Spinal cord (tissue), 9 donors: ENCODE measurements at regions not wholly inside any gene's neighbourhood (a gene's known extent, or its start where the extent isn't known, plus 50 kb on each side); places are given as distances from the start of the nearest gene placed in this dataset.

Experiments
- DNase-seq, 6 donors: peaks; one replicate each; pipeline versions ENCODE4 v3.0.0 to v3.0.0-alpha.2; 2013 to 2015; ENCODE audit warnings: low spot score in 6 of 6, low read depth in 4 of 6
- H3K27ac ChIP-seq: one replicate; pipeline ENCODE4 v1.5.1; 2013; ENCODE audit warnings: low read depth, low read length, control low read depth
- H3K27me3 ChIP-seq: one replicate; pipeline ENCODE4 v1.6.1; 2013; ENCODE audit warnings: low read length; ENCODE audit not compliant: control insufficient read depth, insufficient read depth
- H3K36me3 ChIP-seq: one replicate; pipeline ENCODE4 v1.6.1; 2013; ENCODE audit warnings: low read length; ENCODE audit not compliant: control insufficient read depth, insufficient read depth
- H3K4me1 ChIP-seq: one replicate; pipeline ENCODE4 v1.6.1; 2013; ENCODE audit warnings: low read length; ENCODE audit not compliant: control insufficient read depth, insufficient read depth
- H3K4me3 ChIP-seq: one replicate; pipeline ENCODE4 v1.5.1; 2013; ENCODE audit warnings: low read depth, low read length, control low read depth
- H3K9me3 ChIP-seq: one replicate; pipeline ENCODE4 v1.6.1; 2013; ENCODE audit warnings: low read length; ENCODE audit not compliant: control insufficient read depth, insufficient read depth
- WGBS: methylation state at CpG from one replicate; pipeline ENCODE4 v1.1.5; 2013; ENCODE audit warnings: missing lambda C conversion rate; ENCODE audit not compliant: insufficient coverage; 5-methylcytosine and 5-hydroxymethylcytosine counted together
- donor health status: healthy.

GRCh38 chr11:119785131-119785530 lies 56.1 kb upstream of the NECTIN1 start:
- H3K27me3 ChIP-seq = no peaks in the 10 kb centered on the region
- no peak overlapping the region for H3K27ac ChIP-seq
- H3K9me3 ChIP-seq = no peaks in the 10 kb centered on the region
- WGBS = 81% methylated on average over 2 of the region's 2 CpGs
- DNase-seq = no peak
- H3K4me3 ChIP-seq = no peak overlapping the region
- H3K36me3 ChIP-seq = no peaks in the 10 kb centered on the region
- H3K4me1 ChIP-seq = peaks cover 18% of the 10 kb centered on the region

DNA sequence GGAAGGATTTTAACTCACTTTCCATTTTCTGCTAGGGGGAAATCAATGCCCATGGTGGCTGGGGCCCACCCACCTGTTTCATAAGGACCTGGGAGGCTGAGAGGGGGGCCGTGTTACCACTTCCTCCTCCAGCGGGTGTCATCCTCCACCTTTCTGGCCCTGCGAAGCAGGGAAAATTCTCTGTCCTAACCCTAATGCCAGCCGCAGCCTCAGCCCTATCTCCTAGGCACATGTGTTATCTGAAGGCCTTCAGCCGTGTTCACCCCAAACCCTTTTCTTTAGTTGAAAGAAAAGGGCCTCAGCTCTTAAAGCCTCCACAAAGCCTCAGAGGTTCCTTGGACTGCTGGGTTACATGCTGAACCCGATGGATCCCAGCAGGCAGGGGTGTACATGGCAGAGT lies 55.4 kb upstream of the NECTIN1 start:
- H3K4me3 ChIP-seq = no peak overlapping the region
- H3K4me1 ChIP-seq = peaks cover 15% of the 10 kb centered on the region
- H3K27ac ChIP-seq = no peak overlapping the region
- DNase-seq = no peak
- 100% methylated on average over 1 of the region's 6 CpGs for WGBS
- H3K9me3 ChIP-seq = no peaks in the 10 kb centered on the region
- no peaks in the 10 kb centered on the region for H3K27me3 ChIP-seq
- H3K36me3 ChIP-seq = no peaks in the 10 kb centered on the region

DNA sequence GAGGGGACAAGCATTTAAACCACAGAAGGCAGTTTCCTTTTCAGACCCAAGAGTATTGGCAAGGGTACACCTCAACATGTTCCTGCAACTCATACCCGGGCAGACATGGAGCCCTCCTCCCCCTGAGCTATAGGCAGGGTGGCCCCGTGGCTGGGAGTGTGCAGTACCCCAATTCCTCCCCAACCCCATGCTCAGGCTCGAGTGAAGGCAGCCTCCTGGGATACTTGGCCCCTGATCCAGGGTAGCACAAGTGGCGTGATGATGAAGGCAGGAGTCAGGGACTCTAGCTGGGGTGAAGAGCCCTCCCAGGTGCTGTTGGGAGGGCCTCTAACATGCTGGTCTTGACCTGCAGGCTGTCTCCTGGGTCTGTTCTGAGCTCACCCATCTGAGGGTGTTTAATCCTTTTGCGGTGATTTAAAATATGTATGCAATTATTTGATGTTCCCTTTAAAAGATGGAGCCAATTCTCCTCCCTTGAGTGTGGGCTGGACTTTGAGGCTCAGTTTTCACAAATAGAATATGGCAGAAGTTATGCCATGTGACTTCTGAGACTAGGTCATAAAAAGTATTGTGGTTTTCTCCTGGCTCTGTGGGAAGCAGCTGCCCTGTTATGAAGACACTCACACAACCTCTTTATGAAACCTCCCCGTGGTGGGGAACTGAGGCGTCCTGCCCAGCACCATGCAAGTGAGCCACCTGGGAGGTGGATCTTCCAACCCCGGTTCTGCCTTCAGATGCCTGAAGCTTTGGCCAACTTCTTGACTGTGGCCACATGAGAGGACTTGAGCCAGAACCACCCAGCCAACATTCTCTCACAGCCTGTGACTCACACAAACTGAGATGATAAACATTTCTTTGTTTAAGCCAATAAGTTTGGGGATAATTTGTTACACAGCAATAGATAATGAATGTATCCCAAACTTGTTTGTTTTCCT lies 54.7 kb upstream of the NECTIN1 start:
- H3K4me1 ChIP-seq = peaks cover 14% of the 10 kb centered on the region
- H3K27ac ChIP-seq = no peak overlapping the region

DNA sequence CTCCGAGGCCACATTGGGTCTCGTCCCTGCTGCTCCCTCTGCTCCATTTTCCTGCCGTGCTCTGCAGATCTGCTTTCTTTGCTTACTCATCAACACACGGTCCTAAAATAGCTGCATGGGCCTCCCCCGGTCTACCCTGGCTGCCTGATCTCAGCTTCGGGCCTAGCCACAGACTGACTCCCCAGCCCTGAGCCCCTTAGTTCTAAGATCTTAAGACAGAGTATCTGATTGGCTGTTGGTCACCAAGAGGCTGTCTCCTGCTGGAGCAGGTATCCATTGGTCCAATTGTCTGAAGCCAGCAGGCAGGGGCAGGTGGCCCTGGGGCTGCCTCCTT lies 53.7 kb upstream of the NECTIN1 start:
- Histone ChIP-seq H3K9me3 (no peaks in the 10 kb centered on the region), H3K4me1 (peaks cover 17% of the 10 kb centered on the region), H3K36me3 (no peaks in the 10 kb centered on the region), H3K27ac (no peak overlapping the region), H3K4me3 (no peak overlapping the region), H3K27me3 (no peaks in the 10 kb centered on the region)
- DNase-seq = peak in 1 of 6 donors; percentile 58
- 48% methylated on average over 4 of the region's 6 CpGs for WGBS

More for the DNA sequence above, 54.7 kb upstream of the NECTIN1 start:
- Histone ChIP-seq H3K9me3 (no peaks in the 10 kb centered on the region), H3K36me3 (no peaks in the 10 kb centered on the region), H3K4me3 (no peak overlapping the region), H3K27me3 (no peaks in the 10 kb centered on the region)
- no peak for DNase-seq
- 91% methylated on average over 5 of the region's 8 CpGs for WGBS

GRCh38 chr11:119782006-119782738 lies 53.2 kb upstream of the NECTIN1 start:
- Histone ChIP-seq H3K4me1 (peaks cover 17% of the 10 kb centered on the region), H3K27ac (no peak overlapping the region), H3K9me3 (no peaks in the 10 kb centered on the region), H3K27me3 (no peaks in the 10 kb centered on the region), H3K36me3 (no peaks in the 10 kb centered on the region), H3K4me3 (no peak overlapping the region)
- no peak for DNase-seq
- 73% methylated on average over 14 of the region's 19 CpGs for WGBS

DNA sequence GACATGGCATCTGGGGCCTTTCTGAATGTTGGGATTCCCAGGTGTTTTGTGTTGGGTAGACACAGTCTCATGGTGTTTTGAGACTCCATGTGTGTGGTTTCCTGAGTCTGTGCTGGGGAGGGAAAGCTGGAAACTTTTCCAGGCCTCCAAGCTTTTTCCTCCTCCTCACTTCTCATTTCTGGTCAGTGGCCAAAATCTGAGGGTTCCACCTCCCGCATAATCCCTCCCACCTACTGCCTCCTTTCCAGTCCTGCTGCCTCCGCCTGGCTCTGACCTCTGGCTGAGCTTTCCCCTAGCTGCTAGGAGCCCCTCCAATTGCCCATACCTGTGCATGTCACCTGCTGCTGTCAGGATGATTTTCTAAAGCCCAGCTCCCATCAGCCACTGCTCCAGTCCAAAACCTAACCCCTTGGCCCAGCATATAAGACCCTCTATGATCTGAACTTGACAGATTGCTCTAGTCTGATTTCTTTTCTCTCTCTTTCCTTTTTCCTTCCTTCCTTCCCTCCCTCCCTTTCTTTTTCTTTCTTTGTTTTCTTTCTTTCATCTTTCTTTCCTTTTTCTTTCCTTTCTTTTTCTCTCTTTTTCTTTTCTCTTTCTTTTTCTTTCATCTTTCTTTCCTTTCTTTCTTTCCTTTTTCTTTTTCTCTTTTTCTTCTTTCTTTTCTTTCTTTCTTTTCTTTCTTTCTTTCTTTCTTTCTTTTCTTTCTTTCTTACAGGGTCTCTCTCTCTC lies 51.4 kb upstream of the NECTIN1 start:
- Histone ChIP-seq H3K9me3 (no peaks in the 10 kb centered on the region), H3K4me3 (no peak overlapping the region), H3K4me1 (peaks cover 17% of the 10 kb centered on the region), H3K27ac (no peak overlapping the region), H3K27me3 (no peaks in the 10 kb centered on the region), H3K36me3 (no peaks in the 10 kb centered on the region)
- no peak for DNase-seq
- 70% methylated on average over 2 of the region's 2 CpGs for WGBS

DNA sequence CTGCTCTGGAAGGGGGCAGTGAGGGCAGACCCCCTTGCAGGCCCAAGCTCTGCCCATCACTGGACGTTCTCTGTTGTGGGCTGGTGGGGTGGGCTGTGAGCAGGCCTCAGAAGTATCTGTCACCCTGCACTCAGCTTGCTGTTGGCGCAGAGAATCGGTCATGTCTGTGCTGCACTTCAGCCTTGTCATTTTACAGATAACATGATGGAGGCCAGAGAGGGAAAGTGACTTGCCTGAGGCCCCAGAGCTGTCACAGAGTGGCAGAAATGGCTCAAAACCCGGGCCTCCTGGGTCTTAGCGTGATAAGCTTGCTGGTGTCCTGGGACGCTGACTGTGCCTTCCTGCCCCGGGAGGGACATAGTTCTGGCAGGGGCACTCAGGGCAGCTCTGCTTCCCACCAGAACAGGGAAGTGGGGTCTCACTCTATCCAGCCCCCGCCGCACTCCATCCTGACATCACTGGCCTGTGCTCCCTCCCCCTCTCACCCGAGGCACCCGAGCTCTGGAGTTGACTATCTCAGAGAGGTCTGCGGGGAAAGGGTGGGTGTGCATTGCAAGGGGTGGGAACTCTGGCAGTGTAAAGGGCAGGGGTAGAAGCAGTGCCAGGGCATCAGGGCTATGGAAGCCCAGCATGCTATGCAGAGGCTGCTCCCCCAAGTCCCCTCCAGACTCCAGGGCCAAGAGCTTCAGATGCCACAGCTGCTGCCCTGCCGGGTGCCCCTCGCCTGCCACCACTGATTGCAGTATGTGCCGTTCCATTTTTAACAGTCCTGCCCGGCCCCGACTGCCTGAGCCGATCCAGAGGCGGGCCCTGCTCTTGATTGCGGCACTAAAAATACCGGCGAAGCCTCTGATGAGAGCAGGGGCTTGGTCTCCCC lies 50.4 kb upstream of the NECTIN1 start:
- Histone ChIP-seq H3K27me3 (no peaks in the 10 kb centered on the region), H3K4me3 (no peak overlapping the region), H3K9me3 (no peaks in the 10 kb centered on the region), H3K36me3 (no peaks in the 10 kb centered on the region), H3K4me1 (peaks cover 17% of the 10 kb centered on the region), H3K27ac (no peak overlapping the region)
- DNase-seq = no peak
- 52% methylated on average over 19 of the region's 22 CpGs for WGBS
